Astrocyte of the spinal cord (primary cell): ENCODE measurements at regions not wholly inside any gene's neighbourhood (a gene's known extent, or its start where the extent isn't known, plus 50 kb on each side); places are given as distances from the start of the nearest gene placed in this dataset.

Experiments
- DNase-seq: peaks from one replicate; pipeline ENCODE4 v3.0.0; 2011; ENCODE audit warnings: low read depth, low spot score
- H3K4me3 ChIP-seq: 2 replicates; pipeline ENCODE4 v1.5.1; 2011; ENCODE audit warnings: low read depth, mild to moderate bottlenecking, low read length, moderate library complexity
- in situ Hi-C: cut with HindIII; loops from 2 replicates; pipeline ENCODE4 v1.10.0; 2017; ENCODE audit warnings: low sequenced_read_pairs
- TF ChIP-seq, protein P1 (sequence below): IDR thresholded peaks from 2 replicates; pipeline ENCODE4 v1.5.1; 2012; ENCODE audit warnings: low read depth, mild to moderate bottlenecking, low read length, inconsistent platforms

DNA sequence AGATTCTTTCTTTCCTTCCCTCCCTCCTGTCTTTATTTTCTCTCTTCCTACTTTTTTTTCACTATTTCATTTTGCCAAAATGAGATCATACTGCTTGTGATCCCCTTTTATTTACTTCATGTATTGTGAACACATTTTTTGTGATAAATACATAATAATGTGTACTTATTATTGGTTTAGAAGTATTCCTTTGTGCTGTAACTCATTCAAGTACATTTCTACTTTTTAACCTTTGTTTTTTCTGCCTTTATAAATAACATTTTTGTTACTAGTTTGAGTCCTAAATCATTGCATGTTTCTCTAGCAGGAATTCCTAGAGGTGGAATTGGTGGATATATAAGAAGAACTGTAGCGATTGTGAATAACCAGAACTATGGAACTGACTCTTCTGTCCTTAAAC, 214.5 kb upstream of the SFRP2 start:
- in situ Hi-C loops = no loop called here
- TF ChIP-seq, protein P1, sequence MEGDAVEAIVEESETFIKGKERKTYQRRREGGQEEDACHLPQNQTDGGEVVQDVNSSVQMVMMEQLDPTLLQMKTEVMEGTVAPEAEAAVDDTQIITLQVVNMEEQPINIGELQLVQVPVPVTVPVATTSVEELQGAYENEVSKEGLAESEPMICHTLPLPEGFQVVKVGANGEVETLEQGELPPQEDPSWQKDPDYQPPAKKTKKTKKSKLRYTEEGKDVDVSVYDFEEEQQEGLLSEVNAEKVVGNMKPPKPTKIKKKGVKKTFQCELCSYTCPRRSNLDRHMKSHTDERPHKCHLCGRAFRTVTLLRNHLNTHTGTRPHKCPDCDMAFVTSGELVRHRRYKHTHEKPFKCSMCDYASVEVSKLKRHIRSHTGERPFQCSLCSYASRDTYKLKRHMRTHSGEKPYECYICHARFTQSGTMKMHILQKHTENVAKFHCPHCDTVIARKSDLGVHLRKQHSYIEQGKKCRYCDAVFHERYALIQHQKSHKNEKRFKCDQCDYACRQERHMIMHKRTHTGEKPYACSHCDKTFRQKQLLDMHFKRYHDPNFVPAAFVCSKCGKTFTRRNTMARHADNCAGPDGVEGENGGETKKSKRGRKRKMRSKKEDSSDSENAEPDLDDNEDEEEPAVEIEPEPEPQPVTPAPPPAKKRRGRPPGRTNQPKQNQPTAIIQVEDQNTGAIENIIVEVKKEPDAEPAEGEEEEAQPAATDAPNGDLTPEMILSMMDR = no peak
- no peak overlapping the region for H3K4me3 ChIP-seq
- no peak for DNase-seq

DNA sequence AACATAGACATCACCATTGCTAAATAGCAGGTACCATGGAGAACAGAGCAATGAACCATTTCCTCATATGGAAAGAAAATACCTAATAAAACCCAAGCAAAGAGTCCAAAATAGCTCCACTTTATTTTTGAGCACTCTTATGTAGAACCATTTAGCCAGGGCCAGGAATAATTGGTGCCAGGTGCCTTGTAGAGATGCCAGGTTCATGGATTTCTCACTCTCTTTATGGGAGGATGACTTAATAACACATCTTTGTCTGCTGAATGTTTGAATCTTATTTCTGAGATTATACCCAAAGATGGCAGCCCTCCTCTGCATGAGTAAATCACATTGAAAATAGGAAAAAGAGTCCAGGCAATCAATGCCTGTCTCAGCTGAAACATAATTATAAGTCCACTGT, 212.3 kb upstream of the SFRP2 start:
- DNase-seq = no peak
- in situ Hi-C loops = no loop called here
- H3K4me3 ChIP-seq = no peak overlapping the region
- TF ChIP-seq, protein P1 = no peak

DNA sequence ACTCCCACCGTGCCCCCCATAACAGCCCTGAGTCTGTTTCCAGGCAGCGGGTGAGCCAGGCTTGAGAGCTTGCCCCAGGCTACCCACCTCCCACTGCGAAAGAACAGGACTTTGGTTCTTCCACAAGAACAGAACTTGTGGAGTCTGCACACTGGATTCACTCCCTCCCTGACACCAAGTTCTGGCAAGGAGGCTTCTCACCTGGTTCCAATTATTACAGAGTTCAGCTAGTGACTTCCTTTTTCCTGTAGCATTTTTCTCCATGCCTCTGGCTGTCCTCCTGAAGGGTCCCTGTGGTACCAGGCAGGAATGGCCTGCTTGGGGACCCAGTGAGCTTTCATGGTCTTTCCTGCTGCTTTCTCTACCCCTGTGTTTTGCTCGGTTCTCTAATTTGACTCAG, 208.6 kb upstream of the SFRP2 start:
- no peak for DNase-seq
- in situ Hi-C loops = no loop called here
- TF ChIP-seq, protein P1 = no peak
- H3K4me3 ChIP-seq = no peak overlapping the region

DNA sequence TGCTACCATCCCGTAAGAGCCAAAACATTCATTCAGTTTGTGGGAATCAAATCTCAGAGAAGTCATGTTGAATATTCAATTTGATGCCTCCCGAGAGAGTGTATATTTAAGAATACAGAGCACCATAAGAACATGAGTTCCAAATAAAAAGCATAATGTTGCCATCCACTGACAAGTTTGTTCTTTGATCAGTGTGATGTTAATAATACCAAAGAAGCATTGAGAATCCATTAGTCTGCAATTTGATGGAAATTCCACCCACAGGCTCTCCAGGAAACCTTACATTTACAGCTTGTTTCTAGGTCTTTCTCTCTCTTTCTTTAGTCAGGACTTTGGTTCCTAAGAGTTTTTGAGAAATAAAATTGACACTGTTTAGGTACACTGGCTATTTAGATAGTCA, 200.6 kb upstream of the SFRP2 start:
- in situ Hi-C loops = no loop called here
- TF ChIP-seq, protein P1 = no peak

DNA sequence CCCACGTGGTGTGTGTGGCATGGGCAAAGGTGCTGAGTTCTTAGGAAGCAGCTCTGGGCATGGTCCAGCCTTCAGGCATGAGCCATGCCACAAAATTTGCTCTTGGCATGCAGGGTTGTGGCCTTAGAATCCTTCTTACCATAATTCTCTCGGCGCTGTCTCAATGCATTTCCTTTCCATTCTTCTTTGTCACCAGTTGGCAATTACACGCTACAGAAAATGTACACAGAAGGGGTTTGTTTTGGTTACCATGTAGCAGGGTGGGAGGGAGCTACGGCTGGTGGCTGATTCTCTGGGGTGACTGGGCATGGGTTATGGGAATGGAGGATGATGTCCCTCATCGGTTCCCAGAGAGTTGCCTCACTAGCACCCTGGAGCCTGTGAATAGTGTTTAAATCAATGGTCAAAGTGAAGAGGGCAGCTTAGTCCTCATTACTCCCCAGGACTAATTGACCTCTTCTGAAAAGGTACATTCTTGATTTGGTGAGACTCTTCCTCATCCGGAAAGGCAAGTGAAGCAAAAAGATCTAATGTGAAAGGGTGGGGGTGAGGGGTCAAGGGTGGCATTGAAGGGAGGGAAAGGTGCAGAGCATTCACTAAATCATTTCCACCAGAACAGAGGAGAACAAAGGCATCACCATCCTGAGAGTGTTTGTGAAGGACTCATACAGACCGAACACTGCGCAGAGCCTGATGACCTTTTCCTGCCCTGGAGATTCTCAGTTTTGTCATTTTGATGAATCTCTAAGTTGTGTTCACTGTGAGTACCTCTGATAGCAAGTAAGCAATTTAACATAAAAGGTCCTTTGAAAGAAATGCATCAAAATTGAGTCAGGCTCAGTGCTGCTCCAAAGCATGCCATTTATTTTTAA, 199.8 kb upstream of the SFRP2 start:
- H3K4me3 ChIP-seq = no peak overlapping the region
- TF ChIP-seq, protein P1 = no peak
- peak; percentile 32 for DNase-seq
- in situ Hi-C loops = no loop called here

More for the DNA sequence above, 200.6 kb upstream of the SFRP2 start:
- no peak for DNase-seq
- no peak overlapping the region for H3K4me3 ChIP-seq

DNA sequence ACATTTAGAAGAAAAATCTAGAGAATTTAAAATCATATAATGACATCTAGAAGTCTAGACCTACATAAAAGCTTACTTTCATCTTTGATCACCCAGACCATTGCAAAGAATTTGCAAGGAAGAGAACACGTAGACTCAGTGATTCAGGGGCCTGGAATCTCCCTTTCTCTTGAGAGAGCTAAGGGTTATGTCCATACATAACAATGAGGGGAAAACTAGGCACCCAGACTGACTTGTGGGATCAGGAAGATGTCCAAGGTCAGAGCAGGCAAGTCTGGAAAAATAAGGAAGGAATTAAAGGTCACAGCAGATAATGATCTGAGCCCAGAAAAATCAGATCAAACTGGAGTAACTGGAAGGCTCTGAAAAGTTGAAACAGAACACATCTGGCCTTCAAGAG, 198.4 kb upstream of the SFRP2 start:
- H3K4me3 ChIP-seq = no peak overlapping the region
- in situ Hi-C loops = no loop called here
- TF ChIP-seq, protein P1 = no peak
- DNase-seq = peak; percentile 59
